Testis (tissue), 2 donors: ENCODE measurements at regions not wholly inside any gene's neighbourhood (a gene's known extent, or its start where the extent isn't known, plus 50 kb on each side); places are given as distances from the start of the nearest gene placed in this dataset.

ENCODE experiments used
- DNase-seq: peaks from one replicate; pipeline ENCODE4 v3.0.0-alpha.2; 2019
- H3K27ac ChIP-seq, 2 donors: fragments of 200-600 bp; sonication (generic); one replicate each; pipeline ENCODE4 v1.5.1; 2019
- H3K27me3 ChIP-seq: fragments of 200-600 bp; sonication (generic); one replicate; pipeline ENCODE4 v1.5.1; 2019
- H3K36me3 ChIP-seq: fragments of 200-600 bp; sonication (generic); one replicate; pipeline ENCODE4 v1.5.1; 2017; ENCODE audit warnings: low read depth; ENCODE audit errors: missing control alignments
- H3K4me1 ChIP-seq: fragments of 200-600 bp; sonication (generic); one replicate; pipeline ENCODE4 v1.5.1; 2019
- H3K4me3 ChIP-seq, 2 donors: fragments of 200-600 bp; sonication (generic); one replicate each; pipeline ENCODE4 v1.5.1; 2017 to 2019
- H3K9me3 ChIP-seq: fragments of 200-600 bp; sonication (generic); one replicate; pipeline ENCODE4 v1.5.1; 2017
- CTCF ChIP-seq, 3 experiments: fragments of 450-650 bp in 2 of 3; fragments of 200-600 bp in 1 of 3; sonication (generic) in 1 of 3; IDR thresholded peaks; one replicate each; pipeline ENCODE4 v1.5.1; 2016 to 2019; ENCODE audit warnings: antibody characterized with exemption in 3 of 3, mild to moderate bottlenecking in 2 of 3, moderate library complexity in 1 of 3
- POLR2A ChIP-seq: fragments of 450-650 bp; IDR thresholded peaks from one replicate; pipeline ENCODE4 v1.6.1; 2017; ENCODE audit warnings: antibody characterized with exemption, mild to moderate bottlenecking, moderate library complexity
- WGBS, 2 donors: methylation state at CpG; one replicate each; pipeline ENCODE4 v1.1.5; 2018; 5-methylcytosine and 5-hydroxymethylcytosine counted together
- intact Hi-C: fragments of 100-400 bp; cut with DNase I; formaldehyde crosslinking; loops from one replicate; pipeline ENCODE4 v1.15.1; 2023; ENCODE audit warnings: low total_unique reads

DNA sequence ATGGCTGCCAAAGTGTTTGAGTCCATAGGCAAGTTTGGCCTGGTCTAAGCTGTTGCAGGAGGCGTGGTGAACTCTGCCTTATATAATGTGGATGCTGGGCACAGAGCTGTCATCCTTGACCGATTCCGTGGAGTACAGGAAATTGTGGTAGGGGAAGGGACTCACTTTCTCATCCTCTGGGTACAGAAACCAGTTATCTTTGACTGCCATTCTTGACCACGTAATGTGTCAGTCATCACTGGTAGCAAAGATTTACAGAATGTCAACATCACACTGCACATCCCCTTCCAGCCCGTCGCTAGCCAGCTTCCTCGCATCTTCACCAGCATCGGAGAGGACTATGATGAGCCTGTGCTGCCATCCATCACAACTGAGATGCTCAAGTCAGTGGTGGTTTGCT is 215.8 kb upstream of the JUN start:
- no peaks in the 10 kb centered on the region for H3K4me1 ChIP-seq
- H3K36me3 ChIP-seq: no peaks in the 10 kb centered on the region
- no peaks in the 10 kb centered on the region for H3K27me3 ChIP-seq
- H3K27ac ChIP-seq: no peak overlapping the region
- no peak overlapping the region for H3K4me3 ChIP-seq
- WGBS, 2 donors: 84 to 87% methylated on average over 8 of the region's 8 CpGs
- TF ChIP-seq CTCF (IDR thresholded peaks at IDR 0.05) (no peak), POLR2A (no peak)
- DNase-seq: no peak
- intact Hi-C loops: no loop called here
- no peaks in the 10 kb centered on the region for H3K9me3 ChIP-seq

GRCh38 chr1:59004755-59005154 is 220.9 kb upstream of the JUN start:
- peaks cover 5% of the 10 kb centered on the region for H3K4me1 ChIP-seq
- H3K27ac ChIP-seq: no peak overlapping the region
- H3K9me3 ChIP-seq: no peaks in the 10 kb centered on the region
- no peak for TF ChIP-seq POLR2A
- no peak for TF ChIP-seq CTCF (IDR thresholded peaks at IDR 0.05)
- no peak for DNase-seq
- H3K27me3 ChIP-seq: no peaks in the 10 kb centered on the region
- WGBS, 2 donors: 85 to 93% methylated on average over 2 of the region's 2 CpGs
- H3K4me3 ChIP-seq: no peak overlapping the region
- intact Hi-C loops: no loop called here
- no peaks in the 10 kb centered on the region for H3K36me3 ChIP-seq

DNA sequence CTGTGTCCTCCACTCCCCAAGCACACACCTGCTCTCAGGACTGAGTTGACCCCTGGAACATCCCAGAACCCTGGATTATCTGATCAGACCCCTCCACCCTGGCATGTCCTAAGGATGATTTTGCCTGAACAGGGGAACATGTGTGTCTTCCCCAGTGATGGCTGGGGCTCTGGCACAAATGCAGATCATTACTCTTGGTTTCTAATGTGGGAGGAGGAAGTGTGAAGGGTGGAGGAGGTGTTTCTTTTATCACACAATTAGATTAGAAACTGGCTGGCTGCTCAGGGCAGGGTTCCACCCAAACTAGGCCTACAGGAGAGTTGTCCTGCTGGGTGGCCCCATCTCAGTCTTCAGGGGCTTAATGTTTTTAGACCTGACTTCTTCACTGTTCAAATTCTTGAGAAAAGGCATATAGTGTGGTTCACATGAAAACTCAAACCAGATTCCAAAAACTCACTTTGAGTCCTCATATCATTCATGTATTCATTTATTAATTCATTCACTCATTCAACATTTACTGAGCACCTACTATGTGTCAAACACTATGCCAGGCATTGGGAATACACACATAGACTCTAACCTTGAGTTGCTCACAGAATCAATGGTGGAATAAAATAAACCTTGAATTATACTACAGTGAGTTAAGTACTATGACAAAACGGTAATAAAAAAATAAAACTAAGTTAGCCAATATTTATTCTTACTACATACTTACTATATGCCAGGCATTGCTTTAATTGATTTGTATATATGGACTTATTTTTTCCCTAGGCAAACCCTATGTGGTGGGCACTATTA is 221.8 kb upstream of the JUN start:
- H3K27me3 ChIP-seq: no peaks in the 10 kb centered on the region
- 88% methylated on average over 1 of the region's 1 CpG for WGBS, 2 donors
- peaks cover 5% of the 10 kb centered on the region for H3K4me1 ChIP-seq
- H3K36me3 ChIP-seq: no peaks in the 10 kb centered on the region
- H3K9me3 ChIP-seq: no peaks in the 10 kb centered on the region
- DNase-seq: no peak
- intact Hi-C loops: no loop called here
- no peak overlapping the region for H3K4me3 ChIP-seq
- H3K27ac ChIP-seq: no peak overlapping the region
- TF ChIP-seq POLR2A (no peak), CTCF (IDR thresholded peaks at IDR 0.05) (no peak)

GRCh38 chr1:59006289-59006658 is 222.4 kb upstream of the JUN start:
- Histone ChIP-seq H3K9me3 (no peaks in the 10 kb centered on the region), H3K36me3 (no peaks in the 10 kb centered on the region), H3K27me3 (no peaks in the 10 kb centered on the region), H3K27ac (no peak overlapping the region), H3K4me1 (peaks cover 5% of the 10 kb centered on the region), H3K4me3 (no peak overlapping the region)
- DNase-seq: no peak
- TF ChIP-seq POLR2A (no peak), CTCF (IDR thresholded peaks at IDR 0.05) (no peak)
- intact Hi-C loops: no loop called here
- WGBS, 2 donors: 90 to 94% methylated on average over 3 of the region's 3 CpGs

DNA sequence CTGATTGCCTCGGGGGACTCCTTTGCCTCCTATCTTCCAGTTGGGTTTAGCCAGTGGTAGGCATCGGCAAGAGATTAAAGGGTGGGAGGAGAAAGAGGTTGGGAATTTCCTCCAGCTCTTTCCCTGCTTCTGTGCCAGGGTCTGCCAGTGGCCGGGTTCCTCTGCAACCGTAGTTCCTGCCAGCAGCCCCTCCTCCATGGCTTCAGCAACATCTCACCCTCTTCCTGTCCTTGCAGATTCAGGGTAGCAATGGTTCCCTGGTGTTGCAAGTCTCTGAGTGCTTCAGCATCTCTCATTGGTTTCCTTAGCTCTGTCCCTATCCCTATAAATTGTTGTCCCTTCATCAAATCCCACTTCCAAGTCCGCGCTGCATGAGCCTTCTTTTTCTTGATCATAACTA is 223.1 kb upstream of the JUN start:
- Histone ChIP-seq H3K27me3 (no peaks in the 10 kb centered on the region), H3K9me3 (no peaks in the 10 kb centered on the region), H3K4me3 (no peak overlapping the region), H3K4me1 (peaks cover 5% of the 10 kb centered on the region), H3K36me3 (no peaks in the 10 kb centered on the region), H3K27ac (no peak overlapping the region)
- DNase-seq: no peak
- no peak for TF ChIP-seq POLR2A
- TF ChIP-seq CTCF (IDR thresholded peaks at IDR 0.05): no peak
- intact Hi-C loops: no loop called here
- 87 to 95% methylated on average over 6 of the region's 6 CpGs for WGBS, 2 donors
